ENCODE measurements at regions not wholly inside any gene's neighbourhood (a gene's known extent, or its start where the extent isn't known, plus 50 kb on each side); places are given as distances from the start of the nearest gene placed in this dataset.

- Mint-ChIP-seq H3K9me3 (no peaks in the 10 kb centered on the region), H3K27me3 (no peaks in the 10 kb centered on the region), H3K27ac (no peak overlapping the region), H3K4me1 (no peaks in the 10 kb centered on the region), H3K36me3 (no peaks in the 10 kb centered on the region), H3K4me3 (no peak overlapping the region)
- CTCF ChIA-PET = no interaction called here
- DNase-seq = no peak
Measured at GRCh38 chr5:58201922-58202648, 257.8 kb downstream of the PLK2 start.

GRCh38 chr5:58200451-58200850 lies 259.4 kb downstream of the PLK2 start:
- Mint-ChIP-seq H3K36me3 (no peaks in the 10 kb centered on the region), H3K9me3 (no peaks in the 10 kb centered on the region), H3K4me1 (no peaks in the 10 kb centered on the region), H3K27ac (no peak overlapping the region), H3K27me3 (no peaks in the 10 kb centered on the region), H3K4me3 (no peak overlapping the region)
- CTCF ChIA-PET = interaction anchor here (0.7 kb wide), 1 partner anchor 442 kb away, joined by 3 read pairs; no protein-coding TSS in a partner anchor
- no peak for DNase-seq

- no peak overlapping the region for H3K27ac Mint-ChIP-seq
- no peaks in the 10 kb centered on the region for H3K36me3 Mint-ChIP-seq
- DNase-seq = no peak
- CTCF ChIA-PET = no interaction called here
- no peaks in the 10 kb centered on the region for H3K27me3 Mint-ChIP-seq
- H3K4me1 Mint-ChIP-seq = no peaks in the 10 kb centered on the region
- no peaks in the 10 kb centered on the region for H3K9me3 Mint-ChIP-seq
- H3K4me3 Mint-ChIP-seq = no peak overlapping the region
Measured at GRCh38 chr5:58199087-58199486, 260.8 kb downstream of the PLK2 start.

GRCh38 chr5:58198330-58198729 lies 261.6 kb downstream of the PLK2 start:
- DNase-seq = no peak
- Mint-ChIP-seq H3K9me3 (no peaks in the 10 kb centered on the region), H3K27ac (no peak overlapping the region), H3K4me3 (no peak overlapping the region), H3K36me3 (no peaks in the 10 kb centered on the region), H3K4me1 (no peaks in the 10 kb centered on the region), H3K27me3 (no peaks in the 10 kb centered on the region)
- CTCF ChIA-PET = no interaction called here

- Mint-ChIP-seq H3K27me3 (no peaks in the 10 kb centered on the region), H3K36me3 (no peaks in the 10 kb centered on the region), H3K27ac (no peak overlapping the region), H3K4me3 (no peak overlapping the region), H3K4me1 (no peaks in the 10 kb centered on the region), H3K9me3 (no peaks in the 10 kb centered on the region)
- no peak for DNase-seq
- CTCF ChIA-PET = no interaction called here
Measured at GRCh38 chr5:58197875-58198274, 262.0 kb downstream of the PLK2 start.

GRCh38 chr5:58191443-58191842 lies 268.4 kb downstream of the PLK2 start:
- Mint-ChIP-seq H3K27me3 (no peaks in the 10 kb centered on the region), H3K36me3 (no peaks in the 10 kb centered on the region), H3K4me3 (no peak overlapping the region), H3K27ac (no peak overlapping the region), H3K4me1 (no peaks in the 10 kb centered on the region), H3K9me3 (no peaks in the 10 kb centered on the region)
- no peak for DNase-seq
- CTCF ChIA-PET = no interaction called here

GRCh38 chr5:58188262-58188651 lies 271.6 kb downstream of the PLK2 start:
- no peak overlapping the region for H3K27ac Mint-ChIP-seq
- no peaks in the 10 kb centered on the region for H3K36me3 Mint-ChIP-seq
- no peaks in the 10 kb centered on the region for H3K9me3 Mint-ChIP-seq
- H3K4me3 Mint-ChIP-seq = no peak overlapping the region
- H3K4me1 Mint-ChIP-seq = no peaks in the 10 kb centered on the region
- CTCF ChIA-PET = no interaction called here
- DNase-seq = no peak
- H3K27me3 Mint-ChIP-seq = no peaks in the 10 kb centered on the region

GRCh38 chr5:58187432-58188261 lies 272.2 kb downstream of the PLK2 start:
- no peak overlapping the region for H3K27ac Mint-ChIP-seq
- no peak overlapping the region for H3K4me3 Mint-ChIP-seq
- no peaks in the 10 kb centered on the region for H3K9me3 Mint-ChIP-seq
- no peak for DNase-seq
- H3K27me3 Mint-ChIP-seq = no peaks in the 10 kb centered on the region
- CTCF ChIA-PET = no interaction called here
- H3K4me1 Mint-ChIP-seq = no peaks in the 10 kb centered on the region
- H3K36me3 Mint-ChIP-seq = no peaks in the 10 kb centered on the region

- H3K4me1 Mint-ChIP-seq = no peaks in the 10 kb centered on the region
- H3K36me3 Mint-ChIP-seq = no peaks in the 10 kb centered on the region
- H3K27ac Mint-ChIP-seq = no peak overlapping the region
- H3K4me3 Mint-ChIP-seq = no peak overlapping the region
- CTCF ChIA-PET = no interaction called here
- no peak for DNase-seq
- H3K9me3 Mint-ChIP-seq = no peaks in the 10 kb centered on the region
- H3K27me3 Mint-ChIP-seq = no peaks in the 10 kb centered on the region
Measured at GRCh38 chr5:58185801-58186200, 274.1 kb downstream of the PLK2 start.

GRCh38 chr5:58185397-58185796 lies 274.5 kb downstream of the PLK2 start:
- Mint-ChIP-seq H3K9me3 (no peaks in the 10 kb centered on the region), H3K4me1 (no peaks in the 10 kb centered on the region), H3K4me3 (no peak overlapping the region), H3K36me3 (no peaks in the 10 kb centered on the region), H3K27me3 (no peaks in the 10 kb centered on the region), H3K27ac (no peak overlapping the region)
- CTCF ChIA-PET = no interaction called here
- no peak for DNase-seq

GRCh38 chr5:58184910-58185309 lies 275.0 kb downstream of the PLK2 start:
- CTCF ChIA-PET = no interaction called here
- no peak for DNase-seq
- Mint-ChIP-seq H3K27me3 (no peaks in the 10 kb centered on the region), H3K9me3 (no peaks in the 10 kb centered on the region), H3K4me3 (no peak overlapping the region), H3K4me1 (no peaks in the 10 kb centered on the region), H3K27ac (no peak overlapping the region), H3K36me3 (no peaks in the 10 kb centered on the region)

GRCh38 chr5:58183786-58184085 lies 276.1 kb downstream of the PLK2 start:
- H3K27ac Mint-ChIP-seq = no peak overlapping the region
- H3K9me3 Mint-ChIP-seq = no peaks in the 10 kb centered on the region
- CTCF ChIA-PET = no interaction called here
- no peaks in the 10 kb centered on the region for H3K36me3 Mint-ChIP-seq
- no peak for DNase-seq
- no peaks in the 10 kb centered on the region for H3K4me1 Mint-ChIP-seq
- no peaks in the 10 kb centered on the region for H3K27me3 Mint-ChIP-seq
- H3K4me3 Mint-ChIP-seq = no peak overlapping the region

GRCh38 chr5:58183078-58183785 lies 276.7 kb downstream of the PLK2 start:
- DNase-seq = no peak
- no peaks in the 10 kb centered on the region for H3K27me3 Mint-ChIP-seq
- H3K9me3 Mint-ChIP-seq = no peaks in the 10 kb centered on the region
- no peak overlapping the region for H3K4me3 Mint-ChIP-seq
- H3K36me3 Mint-ChIP-seq = no peaks in the 10 kb centered on the region
- H3K27ac Mint-ChIP-seq = no peak overlapping the region
- H3K4me1 Mint-ChIP-seq = no peaks in the 10 kb centered on the region
- CTCF ChIA-PET = no interaction called here

- H3K4me3 Mint-ChIP-seq = no peak overlapping the region
- H3K27me3 Mint-ChIP-seq = no peaks in the 10 kb centered on the region
- no peak for DNase-seq
- H3K27ac Mint-ChIP-seq = no peak overlapping the region
- H3K36me3 Mint-ChIP-seq = no peaks in the 10 kb centered on the region
- H3K9me3 Mint-ChIP-seq = no peaks in the 10 kb centered on the region
- no peaks in the 10 kb centered on the region for H3K4me1 Mint-ChIP-seq
- CTCF ChIA-PET = no interaction called here
Measured at GRCh38 chr5:58182287-58182841, 277.5 kb downstream of the PLK2 start.

Measured in activated naive CD4-positive, alpha-beta T cell treated with anti-CD3 and anti-CD28 coated beads, Interleukin-2, amount 10 ng/mL, durations not matched to agents 7 days and 5 days (primary cell).